ENCODE measurements at regions not wholly inside any gene's neighbourhood (a gene's known extent, or its start where the extent isn't known, plus 50 kb on each side); places are given as distances from the start of the nearest gene placed in this dataset.

DNA sequence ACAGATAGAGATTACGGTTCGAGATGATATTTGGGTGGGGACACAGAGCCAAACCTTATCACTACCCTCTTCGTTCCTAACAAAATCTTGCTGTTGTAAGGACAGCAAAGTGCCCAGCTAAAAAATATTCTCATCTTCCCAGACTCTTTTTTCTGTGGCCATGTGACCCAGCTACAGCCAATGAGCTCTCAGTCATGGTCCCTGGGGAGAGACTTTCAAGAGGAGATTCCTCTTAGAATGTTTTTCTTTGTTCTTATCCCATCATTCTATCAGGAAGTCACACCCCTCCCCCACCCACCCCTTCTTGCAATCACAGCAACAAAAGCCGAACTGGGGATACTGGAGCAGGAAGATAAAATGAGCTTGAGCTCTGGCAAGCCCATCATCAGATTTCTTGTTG lies 247.1 kb downstream of the CHRM3 start:
- 80% methylated on average over 4 of the region's 4 CpGs for WGBS (ENCODE audit: low lambda C conversion rate, missing lambda C conversion rate)
- H3K4me2 ChIP-seq: no peak overlapping the region
- TF ChIP-seq, protein P1, sequence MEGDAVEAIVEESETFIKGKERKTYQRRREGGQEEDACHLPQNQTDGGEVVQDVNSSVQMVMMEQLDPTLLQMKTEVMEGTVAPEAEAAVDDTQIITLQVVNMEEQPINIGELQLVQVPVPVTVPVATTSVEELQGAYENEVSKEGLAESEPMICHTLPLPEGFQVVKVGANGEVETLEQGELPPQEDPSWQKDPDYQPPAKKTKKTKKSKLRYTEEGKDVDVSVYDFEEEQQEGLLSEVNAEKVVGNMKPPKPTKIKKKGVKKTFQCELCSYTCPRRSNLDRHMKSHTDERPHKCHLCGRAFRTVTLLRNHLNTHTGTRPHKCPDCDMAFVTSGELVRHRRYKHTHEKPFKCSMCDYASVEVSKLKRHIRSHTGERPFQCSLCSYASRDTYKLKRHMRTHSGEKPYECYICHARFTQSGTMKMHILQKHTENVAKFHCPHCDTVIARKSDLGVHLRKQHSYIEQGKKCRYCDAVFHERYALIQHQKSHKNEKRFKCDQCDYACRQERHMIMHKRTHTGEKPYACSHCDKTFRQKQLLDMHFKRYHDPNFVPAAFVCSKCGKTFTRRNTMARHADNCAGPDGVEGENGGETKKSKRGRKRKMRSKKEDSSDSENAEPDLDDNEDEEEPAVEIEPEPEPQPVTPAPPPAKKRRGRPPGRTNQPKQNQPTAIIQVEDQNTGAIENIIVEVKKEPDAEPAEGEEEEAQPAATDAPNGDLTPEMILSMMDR (IDR thresholded peaks at IDR 0.05; ENCODE audit: poor library complexity): no peak
- TF ChIP-seq EZH2 (IDR thresholded peaks at IDR 0.05; ENCODE audit: borderline replicate concordance) (no peak), EZH2phosphoT487 (IDR thresholded peaks at IDR 0.05; ENCODE audit: low read depth, severe bottlenecking, unreplicated experiment) (no peak)

GRCh38 chr1:239635276-239635675 lies 248.9 kb downstream of the CHRM3 start:
- no peak overlapping the region for H3K4me2 ChIP-seq
- no peaks in the 10 kb centered on the region for H3K9me3 ChIP-seq (ENCODE audit: low read depth)
- H3K4me1 ChIP-seq (ENCODE audit: insufficient read depth): no peaks in the 10 kb centered on the region
- H2AFZ ChIP-seq: no peak overlapping the region
- no peak for DNase-seq (ENCODE audit: low spot score)
- no peaks in the 10 kb centered on the region for H4K20me1 ChIP-seq (ENCODE audit: insufficient read depth, poor library complexity, severe bottlenecking)
- no peaks in the 10 kb centered on the region for H3K79me2 ChIP-seq
- 39% methylated on average over 2 of the region's 2 CpGs for WGBS (ENCODE audit: low lambda C conversion rate, missing lambda C conversion rate)
- H3K27me3 ChIP-seq: no peaks in the 10 kb centered on the region
- H3K9me2 ChIP-seq (replicated peaks; ENCODE audit: insufficient read depth): no peaks in the 10 kb centered on the region
- no peak overlapping the region for H3K27ac ChIP-seq
- TF ChIP-seq, protein P1 (IDR thresholded peaks at IDR 0.05; ENCODE audit: poor library complexity): no peak
- TF ChIP-seq EZH2 (IDR thresholded peaks at IDR 0.05; ENCODE audit: borderline replicate concordance): no peak
- no peak for TF ChIP-seq EZH2phosphoT487 (IDR thresholded peaks at IDR 0.05; ENCODE audit: low read depth, severe bottlenecking, unreplicated experiment)
- no peak overlapping the region for H3K4me3 ChIP-seq
- H3K36me3 ChIP-seq (replicated peaks; ENCODE audit: insufficient read depth, low read depth): no peaks in the 10 kb centered on the region

More for the DNA sequence above, 247.1 kb downstream of the CHRM3 start:
- Histone ChIP-seq H3K27me3 (no peaks in the 10 kb centered on the region), H2AFZ (no peak overlapping the region), H3K4me3 (no peak overlapping the region), H4K20me1 (ENCODE audit: insufficient read depth, poor library complexity, severe bottlenecking) (no peaks in the 10 kb centered on the region), H3K9me2 (replicated peaks; ENCODE audit: insufficient read depth) (no peaks in the 10 kb centered on the region), H3K9me3 (ENCODE audit: low read depth) (no peaks in the 10 kb centered on the region), H3K79me2 (no peaks in the 10 kb centered on the region), H3K4me1 (ENCODE audit: insufficient read depth) (no peaks in the 10 kb centered on the region), H3K27ac (no peak overlapping the region), H3K36me3 (replicated peaks; ENCODE audit: insufficient read depth, low read depth) (no peaks in the 10 kb centered on the region)
- DNase-seq (ENCODE audit: low spot score): no peak

DNA sequence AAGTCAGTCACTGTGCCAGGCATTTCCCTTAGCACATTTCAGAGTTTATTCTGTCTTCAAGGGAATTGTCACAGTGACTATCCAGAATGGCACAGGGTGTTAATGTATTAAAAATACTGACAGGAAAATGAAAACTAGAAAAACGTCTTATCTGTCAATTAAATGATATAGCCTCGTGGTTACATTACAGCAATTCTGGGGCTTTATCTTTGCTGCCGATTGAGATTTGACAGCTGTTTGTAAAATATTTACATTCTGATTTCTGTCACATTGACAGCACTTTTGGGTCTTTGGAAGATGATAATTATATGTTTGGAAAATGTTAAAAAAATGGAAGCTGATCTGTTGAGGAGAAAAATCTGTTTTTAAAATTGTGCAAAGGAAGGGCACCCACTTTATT lies 250.0 kb downstream of the CHRM3 start:
- Histone ChIP-seq H3K27me3 (no peaks in the 10 kb centered on the region), H3K9me2 (replicated peaks; ENCODE audit: insufficient read depth) (no peaks in the 10 kb centered on the region), H3K4me1 (ENCODE audit: insufficient read depth) (no peaks in the 10 kb centered on the region), H3K27ac (no peak overlapping the region), H3K9me3 (ENCODE audit: low read depth) (no peaks in the 10 kb centered on the region), H3K4me2 (no peak overlapping the region), H3K36me3 (replicated peaks; ENCODE audit: insufficient read depth, low read depth) (no peaks in the 10 kb centered on the region), H3K79me2 (no peaks in the 10 kb centered on the region), H4K20me1 (ENCODE audit: insufficient read depth, poor library complexity, severe bottlenecking) (no peaks in the 10 kb centered on the region), H3K4me3 (no peak overlapping the region), H2AFZ (no peak overlapping the region)
- WGBS (ENCODE audit: low lambda C conversion rate, missing lambda C conversion rate): 53% methylated on average over 3 of the region's 3 CpGs
- TF ChIP-seq EZH2 (IDR thresholded peaks at IDR 0.05; ENCODE audit: borderline replicate concordance): no peak
- TF ChIP-seq, protein P1 (IDR thresholded peaks at IDR 0.05; ENCODE audit: poor library complexity): no peak
- TF ChIP-seq EZH2phosphoT487 (IDR thresholded peaks at IDR 0.05; ENCODE audit: low read depth, severe bottlenecking, unreplicated experiment): no peak
- DNase-seq (ENCODE audit: low spot score): no peak

DNA sequence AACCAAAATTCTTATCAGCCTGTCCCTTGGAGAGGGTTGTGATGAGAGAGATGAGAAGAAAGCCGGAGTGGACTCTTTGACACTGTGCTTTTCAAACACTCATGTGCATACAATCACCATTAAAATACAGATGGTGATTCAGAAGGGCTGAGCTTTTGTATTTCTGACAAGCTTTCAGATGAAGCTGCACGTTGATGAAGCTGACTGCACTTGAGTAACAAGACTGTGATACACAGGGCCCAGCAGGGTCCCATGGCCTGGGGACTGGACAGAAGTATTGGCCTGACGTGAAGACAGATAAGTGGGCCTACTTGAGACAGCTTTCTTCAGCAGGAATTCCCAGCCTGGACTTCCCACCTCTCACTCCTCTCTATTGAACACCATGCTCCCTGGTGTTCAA lies 258.2 kb downstream of the CHRM3 start:
- Histone ChIP-seq H3K4me1 (ENCODE audit: insufficient read depth) (no peaks in the 10 kb centered on the region), H3K4me3 (no peak overlapping the region), H2AFZ (no peak overlapping the region), H3K9me2 (replicated peaks; ENCODE audit: insufficient read depth) (no peaks in the 10 kb centered on the region), H3K9me3 (ENCODE audit: low read depth) (no peaks in the 10 kb centered on the region), H3K27me3 (no peaks in the 10 kb centered on the region), H3K27ac (no peak overlapping the region), H4K20me1 (ENCODE audit: insufficient read depth, poor library complexity, severe bottlenecking) (no peaks in the 10 kb centered on the region), H3K36me3 (replicated peaks; ENCODE audit: insufficient read depth, low read depth) (no peaks in the 10 kb centered on the region), H3K79me2 (no peaks in the 10 kb centered on the region), H3K4me2 (no peak overlapping the region)
- WGBS (ENCODE audit: low lambda C conversion rate, missing lambda C conversion rate): 94% methylated on average over 3 of the region's 3 CpGs
- TF ChIP-seq EZH2 (IDR thresholded peaks at IDR 0.05; ENCODE audit: borderline replicate concordance) (no peak), EZH2phosphoT487 (IDR thresholded peaks at IDR 0.05; ENCODE audit: low read depth, severe bottlenecking, unreplicated experiment) (no peak)
- TF ChIP-seq, protein P1 (IDR thresholded peaks at IDR 0.05; ENCODE audit: poor library complexity): no peak
- DNase-seq (ENCODE audit: low spot score): no peak

Measured in hepatocyte (in vitro differentiated cells).